ENCODE measurements at regions not wholly inside any gene's neighbourhood (a gene's known extent, or its start where the extent isn't known, plus 50 kb on each side); places are given as distances from the start of the nearest gene placed in this dataset.

GRCh38 chr21:24275616-24276015 lies 1331.7 kb downstream of the MRPL39 start:
- H3K36me3 ChIP-seq, result no peaks in the 10 kb centered on the region
- H3K4me1 ChIP-seq, result no peaks in the 10 kb centered on the region
- 32 to 60% methylated on average over 1 of the region's 1 CpG for WGBS, 2 donors (ENCODE audit: low coverage in 1 of 2)
- intact Hi-C loops (cut with DNase I; ENCODE audit: low total_unique reads), result no loop called here
- H3K27me3 ChIP-seq, result no peaks in the 10 kb centered on the region
- DNase-seq, result no peak
- no peak overlapping the region for H3K27ac ChIP-seq
- H3K4me3 ChIP-seq, result no peak overlapping the region
- in situ Hi-C loops (cut with MboI; ENCODE audit: low pct_ligation_motif_present in 1 of 4, low pct_unique_long_range_greater_than_20kb in 1 of 4, low sequenced_read_pairs in 3 of 4), result loop anchor here in 1 of 4 donors (25.0 kb wide), 1 partner anchor 88 kb away; no protein-coding TSS in a partner anchor
- TF ChIP-seq POLR2AphosphoS5 (IDR thresholded peaks at IDR 0.05) (no peak), POLR2A (IDR thresholded peaks at IDR 0.05) (no peak), CTCF (IDR thresholded peaks at IDR 0.05) (no peak), EP300 (IDR thresholded peaks at IDR 0.05; ENCODE audit: low read depth) (no peak)
- H3K9me3 ChIP-seq, result no peaks in the 10 kb centered on the region

GRCh38 chr21:24272521-24272938 lies 1334.8 kb downstream of the MRPL39 start:
- no peak for DNase-seq
- Histone ChIP-seq H3K27me3 (no peaks in the 10 kb centered on the region), H3K9me3 (no peaks in the 10 kb centered on the region), H3K27ac (no peak overlapping the region), H3K36me3 (no peaks in the 10 kb centered on the region), H3K4me1 (no peaks in the 10 kb centered on the region), H3K4me3 (no peak overlapping the region)
- intact Hi-C loops (cut with DNase I; ENCODE audit: low total_unique reads), result no loop called here
- WGBS, 2 donors (ENCODE audit: low coverage in 1 of 2), result 20 to 48% methylated on average over 1 to 4 of the region's 4 CpGs
- in situ Hi-C loops (cut with MboI; ENCODE audit: low pct_ligation_motif_present in 1 of 4, low pct_unique_long_range_greater_than_20kb in 1 of 4, low sequenced_read_pairs in 3 of 4), result no loop called here
- TF ChIP-seq POLR2A (IDR thresholded peaks at IDR 0.05) (no peak), POLR2AphosphoS5 (IDR thresholded peaks at IDR 0.05) (no peak), CTCF (IDR thresholded peaks at IDR 0.05) (no peak), EP300 (IDR thresholded peaks at IDR 0.05; ENCODE audit: low read depth) (no peak)

- H3K9me3 ChIP-seq, result peaks cover 0 to 8% of the 10 kb centered on the region in 2 donors
- WGBS, 2 donors (ENCODE audit: low coverage in 1 of 2), result 75 to 78% methylated on average over 1 of the region's 1 CpG
- in situ Hi-C loops (cut with MboI; ENCODE audit: low pct_ligation_motif_present in 1 of 4, low pct_unique_long_range_greater_than_20kb in 1 of 4, low sequenced_read_pairs in 3 of 4), result no loop called here
These were observed 1341.3 kb downstream of the MRPL39 start for GRCh38 chr21:24265987-24266386.

DNA sequence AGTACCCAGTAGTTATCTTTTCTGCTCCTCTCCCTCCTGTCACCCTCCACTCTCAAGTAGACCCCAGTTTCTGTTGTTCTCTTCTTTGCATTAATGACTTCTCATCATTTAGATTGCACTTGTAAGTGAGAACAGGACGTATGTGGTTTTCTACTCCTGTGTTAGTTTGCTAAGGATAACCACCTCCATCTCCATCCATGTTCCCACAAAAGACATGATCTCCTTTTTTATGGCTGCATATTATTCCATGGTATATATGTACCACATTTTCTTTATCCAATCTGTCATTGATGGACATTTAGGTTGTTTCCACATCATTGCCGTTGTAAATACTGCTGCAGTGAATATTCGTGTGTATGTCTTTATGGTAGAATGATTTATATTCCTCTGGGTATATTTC lies 1346.5 kb downstream of the MRPL39 start:
- 72 to 82% methylated on average over 3 of the region's 3 CpGs for WGBS, 2 donors (ENCODE audit: low coverage in 1 of 2)
- no peaks in the 10 kb centered on the region for H3K27me3 ChIP-seq
- in situ Hi-C loops (cut with MboI; ENCODE audit: low pct_ligation_motif_present in 1 of 4, low pct_unique_long_range_greater_than_20kb in 1 of 4, low sequenced_read_pairs in 3 of 4), result no loop called here
- H3K4me3 ChIP-seq, result no peak overlapping the region
- DNase-seq, result no peak
- no peak overlapping the region for H3K27ac ChIP-seq
- H3K4me1 ChIP-seq, result no peaks in the 10 kb centered on the region
- no peaks in the 10 kb centered on the region for H3K36me3 ChIP-seq
- TF ChIP-seq EP300 (IDR thresholded peaks at IDR 0.05; ENCODE audit: low read depth) (no peak), POLR2A (IDR thresholded peaks at IDR 0.05) (no peak), CTCF (IDR thresholded peaks at IDR 0.05) (no peak), POLR2AphosphoS5 (IDR thresholded peaks at IDR 0.05) (no peak)
- H3K9me3 ChIP-seq, result peaks cover 3 to 13% of the 10 kb centered on the region in 2 donors
- intact Hi-C loops (cut with DNase I; ENCODE audit: low total_unique reads), result no loop called here

More at GRCh38 chr21:24265987-24266386, 1341.3 kb downstream of the MRPL39 start:
- H3K27ac ChIP-seq, result no peak overlapping the region
- intact Hi-C loops (cut with DNase I; ENCODE audit: low total_unique reads), result no loop called here
- H3K36me3 ChIP-seq, result no peaks in the 10 kb centered on the region
- TF ChIP-seq POLR2A (IDR thresholded peaks at IDR 0.05) (no peak), POLR2AphosphoS5 (IDR thresholded peaks at IDR 0.05) (no peak), EP300 (IDR thresholded peaks at IDR 0.05; ENCODE audit: low read depth) (no peak), CTCF (IDR thresholded peaks at IDR 0.05) (no peak)
- H3K4me3 ChIP-seq, result no peak overlapping the region
- H3K4me1 ChIP-seq, result no peaks in the 10 kb centered on the region
- H3K27me3 ChIP-seq, result no peaks in the 10 kb centered on the region
- no peak for DNase-seq

All from transverse colon (tissue), 4 donors.